ENCODE measurements at regions not wholly inside any gene's neighbourhood (a gene's known extent, or its start where the extent isn't known, plus 50 kb on each side); places are given as distances from the start of the nearest gene placed in this dataset.

- no peak for TF ChIP-seq CTCF (IDR thresholded peaks at IDR 0.05)
- no peak for TF ChIP-seq POLR2AphosphoS5 (IDR thresholded peaks at IDR 0.05)
These were observed 392.6 kb downstream of the MRPL39 start for GRCh38 chr21:25214676-25215075.
